HT-29 (cell line): ENCODE measurements at regions not wholly inside any gene's neighbourhood (a gene's known extent, or its start where the extent isn't known, plus 50 kb on each side); places are given as distances from the start of the nearest gene placed in this dataset.
"Not testable (repeated sequence)": the region's sequence is repeated elsewhere in the genome, so short reads cannot be mapped to it uniquely, and the experiment has no call there.

ENCODE experiments used
- DNase-seq: peaks from one replicate; pipeline ENCODE4 v3.0.0-alpha.2; 2015; ENCODE audit warnings: low spot score

GRCh38 chrX:35611562-35611961, 186.6 kb upstream of the MAGEB16 start:
- DNase-seq = not testable (repeated sequence)

GRCh38 chrX:35617836-35618235, 180.3 kb upstream of the MAGEB16 start:
- DNase-seq = no peak

GRCh38 chrX:35622040-35622439, 176.1 kb upstream of the MAGEB16 start:
- no peak for DNase-seq

GRCh38 chrX:35622601-35623000, 175.5 kb upstream of the MAGEB16 start:
- DNase-seq = peak; percentile 72

GRCh38 chrX:35625714-35626113, 172.4 kb upstream of the MAGEB16 start:
- no peak for DNase-seq

- DNase-seq = no peak
These were observed 172.0 kb upstream of the MAGEB16 start for GRCh38 chrX:35626124-35626523.

GRCh38 chrX:35635971-35636370, 162.2 kb upstream of the MAGEB16 start:
- DNase-seq = not testable (repeated sequence)

GRCh38 chrX:35664833-35665232, 133.3 kb upstream of the MAGEB16 start:
- DNase-seq = no peak

- DNase-seq = no peak
These were observed 132.8 kb upstream of the MAGEB16 start for GRCh38 chrX:35665311-35665710.

- no peak for DNase-seq
These were observed 127.3 kb upstream of the MAGEB16 start for GRCh38 chrX:35670889-35671288.

- no peak for DNase-seq
These were observed 123.0 kb upstream of the MAGEB16 start for GRCh38 chrX:35675151-35675550.

- DNase-seq = no peak
These were observed 117.2 kb upstream of the MAGEB16 start for GRCh38 chrX:35680940-35681346.

GRCh38 chrX:35682476-35682875, 115.7 kb upstream of the MAGEB16 start:
- no peak for DNase-seq

- DNase-seq = no peak
These were observed 101.3 kb upstream of the MAGEB16 start for GRCh38 chrX:35696760-35697234.

- no peak for DNase-seq
These were observed 98.5 kb upstream of the MAGEB16 start for GRCh38 chrX:35699642-35700041.

GRCh38 chrX:35700121-35700520, 98.0 kb upstream of the MAGEB16 start:
- DNase-seq = no peak

GRCh38 chrX:35711281-35711680, 86.9 kb upstream of the MAGEB16 start:
- DNase-seq = peak; percentile 37

- no peak for DNase-seq
These were observed 76.0 kb upstream of the MAGEB16 start for GRCh38 chrX:35722128-35722527.

GRCh38 chrX:35726176-35726575, 72.0 kb upstream of the MAGEB16 start:
- DNase-seq = peak; percentile 50

GRCh38 chrX:35728481-35728880, 69.7 kb upstream of the MAGEB16 start:
- no peak for DNase-seq

- no peak for DNase-seq
These were observed 64.3 kb upstream of the MAGEB16 start for GRCh38 chrX:35733879-35734278.

GRCh38 chrX:35741142-35741541, 57.0 kb upstream of the MAGEB16 start:
- no peak for DNase-seq

GRCh38 chrX:35743331-35743730, 54.8 kb upstream of the MAGEB16 start:
- DNase-seq = no peak
